HG03342 (cell line): ENCODE measurements at regions not wholly inside any gene's neighbourhood (a gene's known extent, or its start where the extent isn't known, plus 50 kb on each side); places are given as distances from the start of the nearest gene placed in this dataset.

Experiments
- ATAC-seq: cut with Tn5 transposase; IDR thresholded peaks from one replicate; pipeline ENCODE4 v1.9.1; 2021; ENCODE audit warnings: mild to moderate bottlenecking, moderate library complexity; ENCODE audit not compliant: unreplicated experiment

- no peak for ATAC-seq
Measured at GRCh38 chr9:79988126-79988525, 416.4 kb downstream of the TLE4 start.

- no peak for ATAC-seq
Measured at GRCh38 chr9:79986437-79986836, 414.7 kb downstream of the TLE4 start.

GRCh38 chr9:79985772-79986171 is 414.0 kb downstream of the TLE4 start:
- no peak for ATAC-seq

- ATAC-seq, result no peak
Measured at GRCh38 chr9:79985264-79985663, 413.5 kb downstream of the TLE4 start.

GRCh38 chr9:79984429-79985067 is 412.8 kb downstream of the TLE4 start:
- ATAC-seq, result no peak

GRCh38 chr9:79980432-79980831 is 408.7 kb downstream of the TLE4 start:
- no peak for ATAC-seq

GRCh38 chr9:79977510-79978197 is 405.9 kb downstream of the TLE4 start:
- no peak for ATAC-seq

- ATAC-seq, result no peak
Measured at GRCh38 chr9:79977074-79977435, 405.3 kb downstream of the TLE4 start.

GRCh38 chr9:79976257-79977073 is 404.7 kb downstream of the TLE4 start:
- ATAC-seq, result no peak

GRCh38 chr9:79975621-79976256 is 404.0 kb downstream of the TLE4 start:
- ATAC-seq, result no peak

- no peak for ATAC-seq
Measured at GRCh38 chr9:79974806-79975422, 403.1 kb downstream of the TLE4 start.

GRCh38 chr9:79973627-79974026 is 401.9 kb downstream of the TLE4 start:
- no peak for ATAC-seq

GRCh38 chr9:79970146-79970425 is 398.3 kb downstream of the TLE4 start:
- no peak for ATAC-seq

- no peak for ATAC-seq
Measured at GRCh38 chr9:79969393-79970145, 397.8 kb downstream of the TLE4 start.

GRCh38 chr9:79968533-79968932 is 396.8 kb downstream of the TLE4 start:
- no peak for ATAC-seq

- ATAC-seq, result no peak
Measured at GRCh38 chr9:79962836-79963235, 391.1 kb downstream of the TLE4 start.

- no peak for ATAC-seq
Measured at GRCh38 chr9:79962150-79962549, 390.4 kb downstream of the TLE4 start.

GRCh38 chr9:79955300-79955699 is 383.5 kb downstream of the TLE4 start:
- no peak for ATAC-seq

- ATAC-seq, result no peak
Measured at GRCh38 chr9:79953908-79954307, 382.1 kb downstream of the TLE4 start.

GRCh38 chr9:79952401-79952800 is 380.6 kb downstream of the TLE4 start:
- ATAC-seq, result no peak

GRCh38 chr9:79946712-79947111 is 374.9 kb downstream of the TLE4 start:
- no peak for ATAC-seq
